NOMO-1 treated with dmso at 0.1 percent for 144 hours (cell line): ENCODE measurements at regions not wholly inside any gene's neighbourhood (a gene's known extent, or its start where the extent isn't known, plus 50 kb on each side); places are given as distances from the start of the nearest gene placed in this dataset.

Experiments used
- DNase-seq: peaks from one replicate; lab custom pipeline; 2025; ENCODE audit not compliant: unreplicated experiment; lab: John Stamatoyannopoulos, UW

DNA sequence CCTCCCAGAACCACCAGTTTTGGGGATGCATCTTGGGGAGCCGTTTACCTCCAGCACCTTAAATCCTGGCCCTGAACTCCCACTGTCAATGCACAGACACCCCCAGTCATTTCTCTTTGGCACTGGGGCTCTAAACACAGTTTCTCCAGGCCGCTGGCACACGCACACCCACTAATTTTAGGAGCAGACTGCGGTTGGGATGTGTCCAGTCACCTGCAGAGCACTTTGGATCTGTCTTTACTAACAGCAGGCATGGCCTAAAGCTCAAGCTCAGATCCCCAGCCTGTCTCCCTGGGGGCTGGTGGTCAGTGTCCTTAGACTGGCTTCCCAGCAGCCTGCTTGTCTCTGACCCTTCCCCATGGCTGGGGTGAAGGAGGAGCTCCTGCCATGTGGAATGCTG lies 49.9 kb downstream of the SYNE3 start:
- DNase-seq = no peak

DNA sequence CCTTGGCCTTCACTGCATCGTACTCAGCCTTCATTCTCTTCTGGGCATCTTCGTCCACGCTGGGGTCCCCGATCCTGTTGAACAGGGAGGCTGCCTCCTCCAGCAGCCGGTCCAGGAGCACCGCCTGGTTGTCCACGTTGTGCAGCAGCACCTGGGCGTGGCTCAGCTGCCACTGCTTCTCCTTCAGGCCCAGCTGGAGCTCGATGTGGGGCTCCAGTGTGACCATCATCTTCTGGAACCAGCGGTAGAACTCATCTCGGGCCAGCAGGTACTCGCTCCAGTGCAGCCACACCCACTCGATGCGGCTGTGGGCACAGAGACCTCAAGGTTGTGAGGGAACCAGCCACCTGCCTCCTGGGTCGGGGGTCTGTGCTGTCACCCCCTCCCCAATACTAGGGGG lies 50.5 kb downstream of the SYNE3 start:
- no peak for DNase-seq

DNA sequence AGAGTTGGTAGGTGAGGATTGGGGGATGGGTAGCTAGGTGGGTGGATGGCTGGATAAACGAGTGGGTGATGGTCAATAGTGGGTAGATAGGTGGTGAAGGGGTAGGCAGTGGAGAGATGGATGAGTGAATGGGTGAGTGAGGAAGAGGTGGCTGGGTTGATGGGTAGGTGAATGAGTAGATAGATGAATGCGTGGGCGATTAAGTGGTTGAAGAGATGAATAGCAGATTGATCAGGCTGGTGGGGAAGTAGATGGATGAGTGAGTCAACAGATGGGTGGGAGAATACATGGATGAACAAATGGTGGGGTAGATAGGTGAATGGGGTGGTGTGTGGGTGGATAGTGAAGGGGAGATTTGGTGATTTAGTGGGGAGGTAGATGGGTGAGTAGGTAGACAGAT lies 51.1 kb downstream of the SYNE3 start:
- DNase-seq = no peak

- DNase-seq = no peak
These were observed 51.9 kb downstream of the SYNE3 start for GRCh38 chr14:95464514-95464913.

GRCh38 chr14:95464103-95464502 lies 52.3 kb downstream of the SYNE3 start:
- DNase-seq = no peak

- no peak for DNase-seq
These were observed 53.1 kb downstream of the SYNE3 start for GRCh38 chr14:95463171-95463901.

GRCh38 chr14:95462491-95462890 lies 54.0 kb downstream of the SYNE3 start:
- no peak for DNase-seq

GRCh38 chr14:95460647-95461478 lies 55.6 kb downstream of the SYNE3 start:
- DNase-seq = no peak

DNA sequence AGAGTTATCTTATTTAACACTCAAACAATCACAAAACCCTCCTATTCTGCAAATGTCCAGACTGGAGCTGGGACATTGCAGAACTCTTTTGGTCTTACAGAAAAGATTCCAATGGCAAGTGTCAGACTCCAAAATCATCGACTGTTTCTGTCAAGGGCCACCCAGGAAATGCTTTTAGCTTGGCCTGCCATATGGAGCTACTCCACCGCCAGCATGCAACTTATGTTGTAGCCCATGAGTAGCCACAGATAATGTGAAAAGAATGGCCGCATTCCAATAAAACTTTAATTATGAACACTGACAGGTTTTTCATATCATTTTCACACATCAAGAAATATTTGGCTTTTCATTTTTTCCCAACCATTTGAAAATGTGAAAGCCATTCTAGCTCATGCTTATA lies 57.5 kb downstream of the SYNE3 start:
- no peak for DNase-seq

GRCh38 chr14:95458459-95458858 lies 58.0 kb downstream of the SYNE3 start:
- no peak for DNase-seq

DNA sequence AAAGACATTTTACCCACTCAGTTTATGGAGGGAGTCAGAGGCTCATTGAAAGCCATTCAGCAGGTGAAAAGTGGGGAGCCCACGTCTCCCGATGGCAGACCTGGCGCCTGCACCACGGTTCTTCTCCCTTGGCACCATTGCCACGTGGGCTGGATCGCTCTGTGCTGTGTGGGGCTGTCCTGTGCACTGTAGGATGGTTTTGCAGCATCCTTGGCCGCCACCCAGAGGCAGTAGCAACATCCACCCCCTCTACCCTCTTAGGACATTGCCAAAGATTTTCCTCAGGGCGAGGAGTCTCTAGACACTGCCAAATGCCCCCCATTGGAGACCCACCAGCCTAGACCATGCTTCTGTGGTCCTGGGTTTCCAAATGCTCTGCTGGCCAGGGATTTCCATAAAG lies 60.2 kb downstream of the SYNE3 start:
- no peak for DNase-seq

DNA sequence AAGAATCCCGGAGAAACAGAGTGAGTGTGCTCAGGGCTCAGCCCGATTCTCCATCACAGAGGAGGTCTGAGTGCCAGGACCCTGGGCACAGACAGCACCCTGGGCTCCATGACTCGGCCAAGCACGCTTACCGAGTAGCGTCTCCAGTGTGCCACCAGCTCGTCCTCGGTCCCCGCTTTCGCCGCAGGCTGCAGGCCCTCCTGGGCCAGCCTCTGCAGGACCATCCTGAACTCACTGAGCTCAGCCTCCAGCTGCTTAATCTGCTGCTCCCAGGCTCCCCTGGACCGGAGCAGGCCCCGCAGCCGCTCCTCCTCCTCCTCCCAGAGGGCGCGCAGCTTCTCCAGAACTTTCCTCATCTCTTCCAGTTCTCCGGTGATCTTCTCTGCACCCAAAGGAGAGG lies 61.2 kb downstream of the SYNE3 start:
- no peak for DNase-seq

DNA sequence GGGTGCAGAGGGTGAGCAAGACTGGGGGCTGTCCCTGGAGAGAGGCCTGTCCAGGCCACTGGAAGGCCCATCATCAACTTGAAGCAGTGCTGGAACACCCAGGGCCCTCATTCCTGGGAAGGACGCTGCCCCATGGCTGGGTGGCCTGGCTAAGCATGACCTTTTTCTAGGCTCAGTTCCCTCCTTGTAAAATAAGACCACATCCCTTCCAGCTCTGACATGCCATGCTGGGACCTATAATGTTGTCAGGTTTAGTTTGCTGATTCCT lies 62.8 kb downstream of the SYNE3 start:
- DNase-seq = no peak

DNA sequence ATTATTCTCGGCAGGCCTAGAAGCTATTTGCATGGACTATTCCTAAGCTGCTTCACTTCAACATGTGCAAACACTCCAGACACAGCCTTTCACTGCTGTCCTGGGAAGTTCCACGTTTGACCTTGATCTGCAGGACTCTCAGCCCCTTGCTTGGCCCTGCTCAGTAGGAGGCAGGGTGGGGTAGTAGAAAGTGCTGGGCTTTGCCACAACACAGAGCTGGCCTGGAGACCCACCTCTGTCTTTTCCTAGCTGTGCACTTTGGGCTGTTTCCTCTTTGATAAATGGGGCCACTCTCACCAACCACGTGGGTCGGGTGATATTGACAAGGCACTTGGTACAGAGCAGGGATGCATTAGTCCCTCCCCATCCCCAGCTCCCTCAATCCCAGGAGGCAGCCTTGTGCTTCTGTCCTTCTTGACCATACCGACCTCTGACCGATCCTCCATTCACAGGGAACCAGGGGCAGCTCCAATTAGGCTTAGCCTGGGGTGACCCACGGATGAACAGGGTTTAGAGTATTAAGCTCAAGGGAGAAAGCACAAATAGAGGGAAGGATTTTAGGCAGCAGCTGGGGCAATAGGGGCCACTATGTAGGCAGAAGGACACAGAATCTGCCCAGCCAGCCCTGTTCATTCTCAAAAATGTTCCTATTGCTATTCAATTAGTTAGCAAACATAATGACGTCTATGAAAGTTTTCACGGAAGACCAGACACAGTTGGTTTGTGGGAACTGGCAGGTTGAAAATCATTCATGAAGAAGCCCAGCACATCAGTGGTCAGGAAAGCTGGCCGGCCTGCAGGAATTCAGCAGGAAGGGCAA lies 63.3 kb downstream of the SYNE3 start:
- no peak for DNase-seq

GRCh38 chr14:95452176-95452892 lies 64.1 kb downstream of the SYNE3 start:
- DNase-seq = no peak

DNA sequence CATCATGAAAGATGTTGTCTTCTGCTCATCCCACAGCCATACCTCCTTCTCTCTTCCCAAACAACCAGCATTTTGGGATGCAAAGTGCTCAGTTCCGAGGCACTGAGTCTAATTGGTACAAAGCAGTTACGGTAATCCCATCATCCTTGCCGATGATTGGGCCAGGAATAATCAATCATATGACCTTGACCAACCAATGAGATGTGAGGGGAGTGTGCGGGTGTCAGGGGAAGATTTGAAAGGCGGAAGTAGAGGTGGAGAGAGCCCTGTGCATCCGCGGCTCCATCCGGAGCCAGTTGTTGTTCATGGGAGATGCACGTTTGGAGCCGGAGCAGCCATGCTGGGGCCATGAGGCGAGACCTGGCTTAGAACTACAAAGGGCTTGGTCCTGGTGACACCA lies 67.3 kb downstream of the SYNE3 start:
- no peak for DNase-seq

DNA sequence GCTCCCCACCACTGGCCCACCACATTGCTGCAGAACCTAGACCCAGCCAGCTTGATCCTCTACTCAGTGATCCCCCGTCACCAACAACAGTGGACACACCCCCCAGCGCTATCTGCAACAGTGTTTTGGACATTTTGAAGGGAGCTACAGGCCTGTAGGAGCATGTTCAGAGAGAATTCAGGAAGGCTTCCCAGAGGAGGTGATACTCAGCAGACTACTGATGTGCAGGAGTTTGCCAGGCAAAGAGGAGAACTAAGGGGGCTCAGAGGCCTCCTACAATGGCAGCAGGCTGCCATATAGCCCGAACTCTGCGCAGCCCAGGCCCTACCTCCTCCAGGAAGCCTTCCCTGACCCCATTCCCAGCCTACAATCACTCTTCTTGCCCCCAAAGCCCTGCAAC lies 70.0 kb downstream of the SYNE3 start:
- DNase-seq = no peak

DNA sequence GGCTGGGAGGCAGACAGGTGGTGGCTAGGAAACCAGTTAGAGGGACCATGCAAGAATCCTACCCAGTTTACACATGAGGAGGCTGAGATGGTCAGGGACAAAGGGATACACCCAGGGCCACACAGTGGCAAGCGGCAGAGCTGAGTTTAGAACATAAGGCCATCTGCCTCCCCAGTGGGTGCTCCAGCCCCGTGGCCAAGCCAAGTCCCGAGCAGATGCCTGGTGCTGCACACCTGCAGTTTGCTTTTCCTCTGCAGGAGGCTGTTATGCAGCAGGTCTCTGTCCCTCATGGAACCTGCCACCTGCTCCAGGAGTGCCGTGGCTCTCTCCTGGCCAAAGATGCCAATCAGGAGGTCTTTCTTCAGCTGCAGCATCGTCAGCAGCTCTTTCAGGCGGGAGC lies 70.8 kb downstream of the SYNE3 start:
- DNase-seq = no peak

GRCh38 chr14:95445161-95445560 lies 71.3 kb downstream of the SYNE3 start:
- no peak for DNase-seq

GRCh38 chr14:95444132-95445129 lies 72.0 kb downstream of the SYNE3 start:
- no peak for DNase-seq
